HK-2 (cell line): ENCODE measurements at regions not wholly inside any gene's neighbourhood (a gene's known extent, or its start where the extent isn't known, plus 50 kb on each side); places are given as distances from the start of the nearest gene placed in this dataset.

Experiments
- DNase-seq: peaks from one replicate; pipeline ENCODE4 v3.0.0-alpha.2; 2018; ENCODE audit not compliant: unreplicated experiment

DNA sequence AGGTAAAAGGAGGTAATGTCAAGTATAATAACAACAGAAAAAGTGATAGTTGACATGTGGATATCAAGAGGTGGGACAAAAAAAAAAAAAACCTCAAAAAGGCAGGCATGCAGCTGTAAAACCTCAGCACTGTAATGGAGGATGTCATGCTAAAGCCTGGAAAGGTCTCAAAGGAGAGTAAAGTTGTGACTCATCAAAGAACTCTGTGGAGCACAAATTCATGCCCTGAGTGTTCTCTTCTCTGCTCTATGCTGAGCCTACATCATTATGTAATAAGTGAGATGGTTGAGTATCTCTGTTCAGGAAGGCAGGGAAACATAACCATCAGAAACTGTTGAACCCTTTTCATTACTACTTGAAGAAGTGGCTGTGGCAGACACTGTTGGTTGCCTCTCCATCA, 597.8 kb downstream of the BCOR start:
- no peak for DNase-seq

DNA sequence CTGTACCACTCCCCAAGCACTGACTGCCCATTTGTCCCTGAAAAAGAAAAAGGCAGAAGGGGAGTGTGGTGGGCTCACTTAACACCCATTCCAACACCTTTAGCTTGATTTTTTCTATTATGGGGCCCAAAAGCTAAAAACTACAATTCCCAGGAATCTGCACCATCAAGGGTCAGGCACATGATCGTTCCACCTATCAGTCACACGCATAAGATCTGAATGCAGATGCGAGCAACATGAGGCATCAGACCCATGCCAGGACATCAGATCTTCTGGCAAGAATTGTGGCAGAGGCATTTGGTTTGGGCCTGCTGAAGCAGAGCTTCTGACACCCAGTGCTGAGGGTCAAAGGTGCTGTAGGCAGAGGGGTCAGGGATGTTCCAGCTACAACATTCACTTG, 595.9 kb downstream of the BCOR start:
- DNase-seq = no peak

DNA sequence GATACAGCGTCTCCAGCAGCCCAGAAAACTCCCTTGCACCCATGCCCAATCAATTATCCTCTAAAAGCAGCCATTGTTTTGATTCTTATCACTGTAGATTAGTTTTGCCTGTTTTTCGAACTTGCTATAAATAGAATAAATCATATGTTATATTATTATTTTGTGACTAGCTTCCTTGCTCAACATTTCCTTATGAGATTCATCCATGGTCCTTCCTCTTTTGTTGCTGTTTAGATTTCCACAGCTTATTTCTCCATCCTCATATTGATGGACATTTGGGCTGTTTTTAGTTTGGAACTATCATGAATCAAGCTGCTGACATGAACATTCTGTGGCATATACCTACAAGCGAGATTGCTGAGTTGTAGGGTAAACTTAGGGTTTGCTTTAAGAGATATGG, 595.3 kb downstream of the BCOR start:
- DNase-seq = no peak

DNA sequence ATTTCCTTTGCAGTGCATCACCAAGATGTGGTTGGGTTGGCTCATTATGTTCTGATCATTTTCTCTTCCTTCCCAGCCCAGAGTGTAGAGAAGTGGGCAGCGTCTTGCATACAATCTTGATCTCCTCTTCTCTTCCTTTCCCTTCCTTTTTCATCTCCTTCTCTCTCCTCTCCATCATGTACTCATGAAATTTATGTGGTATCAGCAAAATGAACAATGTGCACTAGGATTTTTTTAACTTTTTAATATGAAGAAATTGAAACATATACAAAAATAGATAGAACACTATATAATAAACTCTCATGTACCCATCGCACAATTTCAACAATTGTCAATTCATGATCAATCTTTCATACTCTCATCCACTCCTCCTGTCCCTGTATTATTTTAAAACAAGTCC, 593.5 kb downstream of the BCOR start:
- no peak for DNase-seq

DNA sequence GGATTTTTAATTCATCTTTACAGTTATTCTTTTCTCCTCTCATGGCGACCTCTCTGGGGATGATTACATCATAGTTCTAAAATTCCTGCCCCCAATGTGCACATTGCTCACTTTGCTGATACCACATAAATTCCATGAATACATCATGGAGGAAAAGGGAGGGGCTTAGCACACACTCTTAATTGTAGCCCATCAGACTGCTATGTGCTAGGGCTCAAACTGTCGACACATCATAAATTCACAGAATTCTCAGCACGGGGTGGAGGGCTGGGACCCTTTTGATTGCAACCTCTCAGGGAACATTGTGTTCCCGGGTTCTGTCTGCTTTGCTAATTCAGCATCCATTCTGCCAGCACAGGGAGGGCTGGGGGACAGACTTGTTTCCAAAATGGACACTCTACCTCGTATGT, 592.9 kb downstream of the BCOR start:
- DNase-seq = no peak

DNA sequence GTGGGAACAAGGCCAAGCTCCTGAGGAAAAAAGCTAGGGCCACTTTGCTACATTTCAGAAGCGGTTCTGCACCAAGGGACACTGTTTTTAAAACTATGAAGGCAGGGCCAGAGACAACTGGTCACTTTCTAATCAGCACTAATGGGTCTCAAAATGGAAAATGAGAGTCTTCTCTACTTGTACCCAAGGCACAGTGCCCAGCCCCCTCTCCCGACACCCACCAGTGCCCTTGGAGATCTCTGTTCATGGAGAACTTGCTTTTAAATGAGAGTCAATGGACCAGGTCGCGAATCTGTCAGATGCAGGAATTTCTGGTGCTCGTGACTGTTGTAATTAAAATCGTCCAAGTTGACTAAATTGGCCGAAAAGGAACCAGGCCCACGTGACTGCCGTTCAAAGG, 591.6 kb downstream of the BCOR start:
- DNase-seq = no peak

DNA sequence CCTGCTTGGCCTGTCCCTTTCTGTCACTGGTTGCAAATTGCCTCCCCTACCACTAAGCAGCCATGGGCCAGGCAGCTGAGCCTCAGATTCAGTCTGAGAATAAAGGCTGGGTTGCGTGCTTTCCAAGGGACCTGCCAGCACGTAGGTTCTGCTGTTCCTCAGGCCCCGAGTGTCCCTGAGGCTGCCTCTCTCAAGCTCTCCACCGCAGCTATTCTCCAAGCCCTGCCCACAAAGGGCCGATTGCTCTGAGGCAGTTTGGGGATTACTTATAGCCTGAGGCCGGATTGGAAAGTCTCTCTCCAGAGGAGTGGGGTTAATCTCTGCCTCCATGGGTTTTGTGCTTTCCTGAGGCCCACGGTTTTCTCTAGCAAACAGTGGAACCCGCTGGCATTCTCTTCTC, 590.7 kb downstream of the BCOR start:
- no peak for DNase-seq

DNA sequence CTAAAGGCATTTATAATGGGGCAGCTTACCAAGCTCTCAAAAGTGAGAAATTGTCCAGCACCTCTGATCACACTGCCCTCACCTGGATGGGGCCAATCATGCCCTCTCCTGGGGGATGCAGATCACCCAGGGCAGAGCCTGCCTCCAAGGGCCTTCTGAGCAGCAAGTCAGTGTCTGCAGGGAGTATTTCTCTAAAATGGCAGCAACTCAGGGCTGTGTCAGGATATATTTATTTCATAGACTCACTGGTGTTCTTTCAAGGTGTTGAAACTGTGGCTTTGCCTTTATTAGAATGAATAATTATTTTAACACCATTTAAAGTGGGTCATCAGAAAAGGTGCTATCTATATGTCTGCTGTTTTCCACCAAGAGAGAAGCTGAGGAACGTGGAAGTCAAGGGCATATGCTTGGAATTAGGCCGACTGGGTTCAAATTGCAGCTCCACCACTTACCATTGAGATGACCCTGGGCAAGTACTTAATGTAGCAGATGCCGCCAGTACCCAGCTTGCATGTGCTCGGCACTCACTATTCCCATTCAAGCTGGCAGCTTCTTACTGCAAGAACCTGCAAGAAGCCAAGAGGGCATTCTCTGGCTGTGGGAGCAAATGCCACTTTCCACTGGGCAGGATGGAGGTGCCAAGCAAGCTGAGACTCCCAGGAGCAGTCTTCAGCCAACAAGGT, 590.0 kb downstream of the BCOR start:
- DNase-seq = no peak

DNA sequence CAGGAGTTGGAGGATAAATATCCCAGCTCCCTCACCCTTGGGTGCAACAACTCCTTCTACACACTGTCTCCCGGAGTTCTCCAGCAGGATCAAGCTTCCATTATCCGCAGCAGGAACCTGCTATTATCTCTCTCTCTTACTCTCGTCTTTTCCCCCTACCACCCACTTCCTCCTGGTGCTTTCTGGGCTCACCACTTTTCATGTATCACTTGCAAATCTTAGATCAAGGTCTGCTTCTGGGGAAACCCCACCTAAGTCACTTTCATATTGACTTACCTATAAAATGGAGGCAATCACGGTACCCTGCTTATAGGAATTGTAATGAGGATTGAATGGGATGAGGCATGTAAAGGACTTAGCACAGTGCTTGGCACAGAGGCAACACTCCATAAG, 589.5 kb downstream of the BCOR start:
- no peak for DNase-seq

DNA sequence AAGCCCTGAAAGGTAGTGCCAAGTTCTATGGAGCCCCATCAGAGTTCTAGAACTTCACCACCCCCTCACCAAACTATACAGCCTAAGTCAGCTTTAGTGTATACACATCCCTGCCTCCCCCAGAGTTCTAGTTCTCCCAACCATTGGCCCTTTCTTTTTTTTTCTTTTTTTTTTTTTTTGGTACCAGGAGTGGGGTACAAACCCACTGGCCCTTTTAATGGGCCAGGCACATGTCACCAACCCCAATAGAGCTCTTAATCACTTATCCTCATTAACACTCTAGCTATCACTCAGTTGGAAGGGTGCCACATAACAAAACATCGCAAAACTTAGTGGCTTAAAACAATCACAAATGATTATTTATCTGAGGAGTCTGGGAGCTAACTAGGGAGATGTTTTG, 588.6 kb downstream of the BCOR start:
- no peak for DNase-seq

DNA sequence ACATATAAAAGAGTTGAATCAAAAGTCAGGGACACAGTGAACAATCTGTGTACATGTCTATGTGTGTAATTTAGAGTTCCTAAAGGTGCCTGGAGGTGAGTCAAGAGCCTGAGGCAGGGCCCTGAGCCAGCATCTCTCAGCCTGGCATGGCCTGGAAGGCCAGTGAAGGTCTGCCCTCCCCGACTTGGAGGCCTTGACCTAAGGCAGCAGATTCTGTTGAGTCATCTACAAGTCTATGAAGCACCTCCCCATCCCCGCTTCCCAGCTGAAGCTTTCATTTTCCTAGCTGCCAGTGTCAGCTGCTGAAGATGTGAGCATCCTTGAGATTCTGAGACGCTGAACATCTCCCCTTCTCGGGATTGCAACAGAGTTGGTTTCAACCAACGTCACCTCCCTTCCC, 583.9 kb downstream of the BCOR start:
- no peak for DNase-seq

DNA sequence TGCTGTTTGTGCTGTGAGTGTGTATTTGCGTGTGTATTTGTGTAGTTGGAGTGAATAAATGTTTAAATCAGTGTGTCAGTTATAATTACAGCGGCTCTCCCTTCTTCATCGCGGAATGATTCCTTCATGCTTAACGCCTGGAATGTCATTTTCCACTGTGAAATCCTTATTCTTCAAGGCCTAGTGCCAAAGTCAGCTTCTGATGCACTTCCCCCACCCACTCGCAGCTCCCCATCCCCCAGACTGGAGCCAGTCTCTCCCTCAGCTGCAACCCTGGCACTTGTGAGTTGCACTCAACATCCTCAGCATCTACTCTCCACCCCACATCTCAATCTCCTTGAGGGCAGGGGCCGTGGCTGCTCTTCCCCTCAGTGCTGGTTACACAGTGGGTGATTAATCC, 583.0 kb downstream of the BCOR start:
- no peak for DNase-seq

DNA sequence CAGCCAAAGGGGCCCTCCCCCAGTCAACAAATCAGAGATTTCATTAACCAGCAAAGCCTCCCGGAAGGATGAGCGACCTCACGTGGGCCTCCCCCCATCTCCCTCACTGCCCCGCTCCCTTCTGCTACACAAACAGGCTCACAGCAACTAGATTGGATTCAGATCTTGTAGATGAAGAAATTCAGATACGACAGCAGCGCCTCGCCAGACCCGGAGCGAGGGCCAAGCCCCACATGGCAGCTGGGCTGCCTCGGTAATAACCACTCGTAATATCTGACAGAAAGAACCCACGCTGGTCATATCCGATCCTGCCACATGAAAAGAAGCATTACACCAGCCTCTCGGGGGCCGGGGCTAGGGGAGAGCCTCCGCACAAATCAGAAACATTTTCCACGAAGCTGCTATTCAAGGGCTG, 581.3 kb downstream of the BCOR start:
- DNase-seq = no peak

DNA sequence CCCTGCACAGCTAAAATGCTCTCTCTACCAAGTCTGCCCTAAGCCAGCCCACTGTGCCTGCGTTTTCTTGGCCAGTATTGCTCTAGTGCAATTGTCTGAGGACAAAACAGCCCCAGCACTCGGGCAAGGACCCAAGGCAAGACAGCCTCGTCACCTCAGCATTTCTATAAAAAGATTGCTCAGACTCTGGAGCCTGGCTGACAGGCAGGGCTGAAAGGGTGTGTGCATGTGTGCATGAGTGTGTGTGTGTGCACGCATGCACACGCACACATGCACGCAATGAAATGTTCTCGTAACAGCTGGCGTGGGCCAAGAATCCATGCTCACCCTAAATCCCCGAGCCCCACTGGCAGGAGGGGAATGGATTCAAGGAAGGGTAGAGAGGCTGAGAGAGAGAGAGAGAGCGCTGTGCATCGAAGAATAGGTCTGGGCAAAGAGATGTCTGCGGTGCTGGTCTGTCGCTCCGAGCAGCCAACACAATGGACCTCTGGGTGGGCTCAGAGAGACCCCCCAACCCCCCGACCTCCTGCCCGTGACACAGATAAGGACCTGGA, 579.2 kb downstream of the BCOR start:
- no peak for DNase-seq

DNA sequence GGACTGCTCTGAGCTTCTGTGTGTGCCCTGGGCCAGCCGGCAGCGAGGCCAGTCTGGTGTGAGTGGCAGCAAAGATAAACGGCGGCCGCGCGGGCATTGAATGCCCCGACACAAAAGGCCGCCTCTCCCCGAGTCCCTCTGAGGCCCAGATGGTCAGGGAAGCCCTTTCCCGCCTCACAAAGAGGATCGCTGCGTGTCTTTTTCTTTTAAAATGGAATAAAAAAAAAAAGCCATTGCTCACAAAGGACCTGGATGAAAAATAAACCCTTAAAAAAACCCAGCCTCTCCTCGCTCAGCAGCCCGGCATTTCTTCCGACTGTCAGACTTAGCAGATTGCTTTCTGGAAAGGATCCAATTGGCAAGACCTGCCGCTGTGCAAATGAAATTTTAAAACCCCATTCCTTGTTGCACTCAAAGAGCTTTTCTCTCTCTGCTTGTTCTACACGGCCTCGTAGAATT, 578.7 kb downstream of the BCOR start:
- no peak for DNase-seq

DNA sequence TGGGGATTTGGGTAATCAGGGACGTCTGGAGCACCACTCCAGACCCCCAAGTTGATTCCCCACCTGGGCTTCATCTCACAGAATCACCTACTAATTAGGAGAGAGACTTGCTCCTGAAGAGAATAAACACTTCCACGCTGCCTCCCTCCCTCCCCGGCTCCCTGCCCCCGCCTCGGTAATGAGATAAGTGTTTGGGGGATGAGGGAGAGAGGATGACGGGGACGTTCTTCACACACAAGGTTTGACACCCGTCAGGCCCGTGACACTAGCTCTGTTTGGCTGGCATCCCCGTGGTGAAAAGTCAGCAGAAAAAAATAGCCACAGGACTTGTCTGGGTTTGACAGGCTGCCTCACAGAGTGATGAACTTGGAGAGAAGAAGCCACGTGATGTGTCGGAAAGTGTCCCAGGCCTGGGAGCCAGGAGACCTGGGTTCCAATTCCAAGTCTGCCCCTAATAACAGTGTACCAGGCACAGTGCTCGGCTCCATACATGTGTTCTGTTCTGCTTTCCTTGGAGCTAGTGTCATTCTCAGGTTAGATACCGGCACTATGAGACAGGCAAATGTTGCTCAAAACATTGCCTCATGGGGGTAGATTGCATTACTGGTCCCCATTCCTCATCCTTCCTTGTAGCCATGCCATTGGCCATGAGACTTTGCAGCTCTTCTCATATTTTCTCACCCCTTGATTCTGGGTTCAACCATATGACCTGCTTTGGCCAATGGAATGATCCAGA, 578.0 kb downstream of the BCOR start:
- no peak for DNase-seq

DNA sequence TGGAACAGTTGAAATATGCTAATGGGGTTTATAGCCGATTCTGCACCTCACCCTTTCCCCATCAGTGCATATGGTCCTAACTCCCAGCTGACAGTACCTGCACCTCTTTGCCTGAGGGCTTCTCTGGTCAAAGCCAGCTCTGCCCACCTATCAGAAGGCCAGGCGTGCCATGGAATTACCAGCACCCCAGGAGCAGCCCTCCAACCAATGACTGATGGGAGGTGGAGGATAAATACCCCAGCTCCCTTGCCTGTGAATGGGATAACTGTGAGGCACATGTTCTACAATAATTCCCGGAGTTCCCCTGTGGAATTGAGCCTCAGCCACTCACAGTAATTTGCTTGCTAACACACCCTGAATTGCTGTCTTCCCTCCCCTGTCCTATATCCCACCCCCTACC, 572.0 kb downstream of the BCOR start:
- no peak for DNase-seq

DNA sequence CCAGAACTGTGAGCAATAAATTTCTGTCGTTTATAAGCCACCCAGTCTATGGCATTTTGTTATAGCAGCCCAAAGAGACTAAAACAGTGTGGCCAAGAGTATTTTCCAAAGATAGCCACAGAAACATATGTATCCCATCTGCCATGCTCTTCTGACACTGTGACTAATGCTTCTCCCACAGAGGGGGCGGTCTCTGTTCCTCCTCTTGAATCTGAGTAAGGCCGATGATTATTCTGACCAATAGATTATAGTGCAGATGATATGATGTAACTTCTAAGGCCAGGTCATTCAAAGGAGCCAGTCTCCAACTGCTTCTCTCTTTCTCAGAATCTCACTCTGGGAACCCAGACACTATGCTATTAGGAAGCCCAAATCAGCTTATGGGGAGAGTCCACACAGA, 570.7 kb downstream of the BCOR start:
- DNase-seq = no peak

DNA sequence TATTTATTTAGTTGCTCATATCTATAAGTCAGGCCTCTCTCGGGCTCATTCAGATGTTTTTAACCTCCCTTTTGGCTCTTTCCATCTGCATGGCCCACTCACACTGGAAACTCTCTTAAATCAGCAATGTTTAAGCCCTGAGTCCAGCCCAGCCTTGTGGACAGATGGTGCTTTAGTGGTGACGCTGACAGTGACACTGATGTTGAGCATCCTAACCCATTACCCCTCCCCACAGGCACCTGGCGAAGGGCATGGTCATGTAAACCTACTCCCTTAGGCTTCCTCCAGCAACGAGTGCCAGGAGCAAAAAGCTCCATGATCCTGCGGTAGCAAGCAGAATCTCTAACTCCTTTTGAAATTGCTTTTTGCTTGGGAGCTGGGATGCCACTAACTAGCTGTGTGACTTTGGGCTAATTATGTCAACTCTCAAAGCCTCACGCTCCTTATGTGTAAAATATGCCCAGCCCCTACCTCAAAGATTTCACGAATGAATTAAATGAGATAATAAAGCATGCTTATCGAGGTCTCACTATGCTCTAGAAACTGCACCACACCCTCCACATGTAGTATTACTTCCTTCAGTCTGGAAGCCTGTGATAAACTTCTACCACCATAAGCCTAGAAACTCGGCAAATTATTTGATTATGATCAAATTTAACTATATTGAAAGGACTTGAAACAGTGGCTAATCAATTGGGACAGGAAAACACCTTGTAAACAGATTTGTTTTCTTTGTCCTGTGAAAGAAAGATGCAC, 569.4 kb downstream of the BCOR start:
- no peak for DNase-seq

DNA sequence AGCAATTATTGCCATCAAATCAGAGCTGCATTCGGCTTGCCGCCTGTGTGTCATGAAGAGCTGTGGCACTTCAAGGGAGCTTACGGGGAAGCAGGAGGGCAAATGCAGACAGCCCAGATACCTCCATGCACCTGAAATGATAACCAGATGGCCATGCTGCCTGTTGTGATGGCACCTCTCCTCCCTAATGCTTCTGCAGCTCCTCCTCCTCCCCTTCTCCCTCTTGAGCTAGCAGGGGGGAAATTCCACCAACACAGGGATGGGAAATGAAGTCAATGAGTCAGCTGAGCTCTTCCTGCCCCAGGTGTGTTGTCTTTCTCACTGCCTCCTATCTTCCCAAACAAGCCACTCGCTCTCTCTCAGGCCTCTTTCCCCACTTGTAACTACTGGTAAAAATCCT, 565.0 kb downstream of the BCOR start:
- no peak for DNase-seq

DNA sequence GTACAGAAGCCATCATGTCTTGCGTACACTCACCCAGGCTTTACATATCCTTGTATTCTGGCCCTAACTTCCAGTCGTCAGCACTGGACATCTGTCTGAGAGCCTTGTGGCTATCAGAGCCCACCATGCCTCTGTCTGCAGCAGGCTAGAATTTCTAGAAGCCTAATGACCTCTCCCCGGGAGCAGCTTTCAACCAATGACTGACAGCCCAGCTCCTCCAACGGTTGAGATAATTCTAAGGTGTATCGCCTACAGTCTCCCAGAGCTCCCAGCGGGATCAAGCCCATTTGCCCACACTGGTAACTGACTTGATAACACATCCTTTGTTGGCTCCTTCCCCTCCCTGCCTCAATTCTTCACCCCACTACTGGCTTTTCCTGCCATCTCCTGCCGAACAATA, 562.8 kb downstream of the BCOR start:
- no peak for DNase-seq

DNA sequence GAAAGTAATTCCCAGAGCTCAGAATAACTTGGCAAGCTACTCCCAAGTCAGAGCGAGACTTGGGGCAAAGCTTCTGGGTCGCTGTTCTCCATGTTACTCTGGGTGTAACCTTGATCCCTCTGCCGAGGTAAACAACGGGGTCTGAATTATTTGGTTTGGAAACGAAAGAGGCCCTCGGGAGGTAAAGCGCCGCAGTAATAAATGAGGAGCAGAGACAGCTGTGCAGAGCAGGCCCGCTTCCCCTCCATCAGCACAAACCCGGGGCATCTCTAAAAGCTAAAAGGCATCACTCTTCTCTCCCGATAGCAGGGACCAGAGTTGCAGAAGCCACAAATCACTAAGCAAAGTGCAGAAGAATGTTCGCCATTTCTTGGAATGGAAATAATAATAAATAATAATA, 561.5 kb downstream of the BCOR start:
- DNase-seq = no peak

DNA sequence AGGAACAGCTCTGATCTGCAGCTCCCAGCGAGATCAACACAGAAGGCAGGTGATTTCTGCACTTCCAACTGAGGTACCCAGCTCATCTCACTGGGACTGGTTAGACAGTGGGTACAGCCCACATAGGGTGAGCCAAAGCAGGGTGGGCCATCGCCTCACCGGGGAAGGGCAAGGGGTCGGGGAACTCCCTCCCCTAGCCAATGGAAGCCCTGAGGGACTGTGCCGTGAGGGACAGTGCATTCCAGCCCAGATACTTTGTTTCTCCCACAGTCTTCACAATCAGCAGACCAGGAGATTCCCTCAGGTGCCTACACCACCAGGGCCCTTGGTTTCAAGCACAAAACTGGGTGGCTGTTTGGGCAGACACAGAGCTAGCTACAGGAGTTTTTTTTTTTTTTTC, 555.9 kb downstream of the BCOR start:
- no peak for DNase-seq
